22Rv1 (cell line): ENCODE measurements at regions not wholly inside any gene's neighbourhood (a gene's known extent, or its start where the extent isn't known, plus 50 kb on each side); places are given as distances from the start of the nearest gene placed in this dataset.

Experiments
- ZFX ChIP-seq: fragments of 450-650 bp; IDR thresholded peaks from 2 replicates; pipeline ENCODE4 v1.6.1; 2017; ENCODE audit warnings: antibody characterized with exemption, borderline replicate concordance
- TF ChIP-seq, protein P1 (sequence below): fragments of 450-650 bp; IDR thresholded peaks from 2 replicates; pipeline ENCODE4 v1.5.1; 2017; ENCODE audit warnings: mild to moderate bottlenecking

DNA sequence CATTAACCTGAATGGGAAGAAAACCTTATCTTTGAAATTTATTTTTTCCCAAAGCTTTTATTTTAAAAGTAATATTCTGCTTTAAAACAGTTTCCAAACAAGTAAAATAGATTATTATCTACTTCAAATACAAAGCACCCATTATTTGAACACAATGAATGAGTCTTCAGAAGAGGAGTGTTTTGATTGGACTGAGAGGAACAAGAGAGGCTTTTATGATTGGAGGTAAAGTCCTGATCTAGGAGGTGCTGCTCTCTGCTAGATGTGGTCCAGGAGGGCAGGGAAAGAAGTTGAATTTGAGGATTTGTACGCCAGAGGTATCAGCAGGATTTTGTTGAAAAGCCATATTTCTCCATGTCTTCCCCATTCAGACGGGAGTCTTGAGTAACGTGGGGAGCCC, 900.7 kb downstream of the SOCS6 start:
- TF ChIP-seq, protein P1, sequence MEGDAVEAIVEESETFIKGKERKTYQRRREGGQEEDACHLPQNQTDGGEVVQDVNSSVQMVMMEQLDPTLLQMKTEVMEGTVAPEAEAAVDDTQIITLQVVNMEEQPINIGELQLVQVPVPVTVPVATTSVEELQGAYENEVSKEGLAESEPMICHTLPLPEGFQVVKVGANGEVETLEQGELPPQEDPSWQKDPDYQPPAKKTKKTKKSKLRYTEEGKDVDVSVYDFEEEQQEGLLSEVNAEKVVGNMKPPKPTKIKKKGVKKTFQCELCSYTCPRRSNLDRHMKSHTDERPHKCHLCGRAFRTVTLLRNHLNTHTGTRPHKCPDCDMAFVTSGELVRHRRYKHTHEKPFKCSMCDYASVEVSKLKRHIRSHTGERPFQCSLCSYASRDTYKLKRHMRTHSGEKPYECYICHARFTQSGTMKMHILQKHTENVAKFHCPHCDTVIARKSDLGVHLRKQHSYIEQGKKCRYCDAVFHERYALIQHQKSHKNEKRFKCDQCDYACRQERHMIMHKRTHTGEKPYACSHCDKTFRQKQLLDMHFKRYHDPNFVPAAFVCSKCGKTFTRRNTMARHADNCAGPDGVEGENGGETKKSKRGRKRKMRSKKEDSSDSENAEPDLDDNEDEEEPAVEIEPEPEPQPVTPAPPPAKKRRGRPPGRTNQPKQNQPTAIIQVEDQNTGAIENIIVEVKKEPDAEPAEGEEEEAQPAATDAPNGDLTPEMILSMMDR, result no peak
- TF ChIP-seq ZFX, result no peak
